ENCODE measurements at regions not wholly inside any gene's neighbourhood (a gene's known extent, or its start where the extent isn't known, plus 50 kb on each side); places are given as distances from the start of the nearest gene placed in this dataset.

DNA sequence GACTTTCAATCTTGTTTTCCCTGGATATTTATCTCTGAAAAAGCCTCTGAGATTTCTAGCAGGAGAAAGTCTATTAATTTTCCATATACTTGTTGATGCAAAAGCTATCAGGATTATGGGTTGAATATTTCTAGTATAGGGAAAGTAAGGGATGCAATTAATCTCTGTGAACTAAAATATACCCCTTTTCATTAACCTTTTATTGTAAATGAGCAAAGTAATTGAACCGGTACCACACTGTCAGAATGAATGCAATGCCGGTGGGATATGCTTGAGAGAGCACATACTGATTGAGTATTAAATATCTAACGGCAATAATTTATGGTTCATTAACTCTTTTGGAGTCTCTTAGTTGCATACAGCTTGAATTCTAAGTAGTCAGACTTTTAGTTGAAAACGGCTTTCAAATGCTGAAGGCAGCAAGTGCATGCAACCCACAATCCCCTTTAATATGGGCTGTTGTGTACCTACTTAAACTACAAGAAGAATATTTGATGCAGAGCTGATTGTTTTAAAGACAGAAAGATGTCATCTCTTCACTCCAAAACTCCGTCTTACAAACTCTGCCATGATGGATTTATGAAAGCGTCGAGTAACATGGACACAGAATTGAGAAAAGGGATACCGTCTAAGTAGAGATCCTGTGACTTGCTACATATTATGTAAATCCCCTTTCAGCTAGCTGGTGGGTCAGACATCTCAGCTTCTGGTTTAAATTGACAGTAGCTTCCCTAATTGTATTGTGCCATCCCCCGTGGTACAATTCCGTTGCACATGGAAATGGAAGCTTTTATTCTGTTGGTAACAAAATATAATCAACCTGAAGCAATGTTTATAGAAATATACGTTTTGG lies 141.3 kb upstream of the CDH8 start:
- Histone ChIP-seq H3K4me1 (ENCODE audit: control insufficient read depth, insufficient read depth, low read length) (no peaks in the 10 kb centered on the region), H4K20me1 (ENCODE audit: control insufficient read depth, insufficient read depth) (no peaks in the 10 kb centered on the region), H3K79me2 (ENCODE audit: control insufficient read depth, insufficient read depth, low read length) (no peaks in the 10 kb centered on the region), H3K4me3 (no peak overlapping the region), H2AFZ (ENCODE audit: control insufficient read depth, low read depth, low read length) (no peak overlapping the region), H3K9me3 (replicated peaks; ENCODE audit: control insufficient read depth, insufficient read depth, low read length) (no peaks in the 10 kb centered on the region), H3K4me2 (ENCODE audit: control insufficient read depth, insufficient read depth) (no peak overlapping the region), H3K9ac (ENCODE audit: control insufficient read depth, insufficient read depth, low read length) (no peak overlapping the region), H3K27ac (ENCODE audit: control insufficient read depth, insufficient read depth) (no peak overlapping the region), H3K27me3 (replicated peaks in 1 of 2; ENCODE audit: control insufficient read depth in 2 of 2, insufficient read depth in 2 of 2, low read length in 1 of 2) (no peaks in the 10 kb centered on the region), H3K36me3 (ENCODE audit: control insufficient read depth in 2 of 2, insufficient read depth in 2 of 2, low read length in 1 of 2) (no peaks in the 10 kb centered on the region)
- RAD21 ChIA-PET (ENCODE audit: unreplicated experiment): no interaction called here
- BruUV-seq (replicated peaks): no TSS peak
- CTCF ChIA-PET: interaction anchor here (0.6 kb wide), 1 partner anchor 912 kb away, joined by 3 read pairs; no protein-coding TSS in a partner anchor
- WGBS (ENCODE audit: insufficient coverage, insufficient replicate concordance, low lambda C conversion rate, missing lambda C conversion rate): 47% methylated on average over 11 of the region's 11 CpGs
- intact Hi-C loops (cut with micrococcal nuclease; ENCODE audit: unreplicated experiment) (no loop called here), in situ Hi-C loops (cut with MboI) (no loop called here)
- POLR2A ChIA-PET: no interaction called here
- SMC1A ChIA-PET (ENCODE audit: uncharacterized antibody, unreplicated experiment): interaction anchor here (0.5 to 0.6 kb wide), 2 partner anchors 9 to 1086 kb away, joined by 3 read pairs; no protein-coding TSS in a partner anchor
- TF ChIP-seq, protein P1, sequence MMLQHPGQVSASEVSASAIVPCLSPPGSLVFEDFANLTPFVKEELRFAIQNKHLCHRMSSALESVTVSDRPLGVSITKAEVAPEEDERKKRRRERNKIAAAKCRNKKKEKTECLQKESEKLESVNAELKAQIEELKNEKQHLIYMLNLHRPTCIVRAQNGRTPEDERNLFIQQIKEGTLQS (IDR thresholded peaks at IDR 0.05; ENCODE audit: borderline replicate concordance, extremely low read depth, low read depth, low read length): no peak
- no peak for TF ChIP-seq PAX5 (IDR thresholded peaks at IDR 0.05; ENCODE audit: borderline replicate concordance, low read depth, low read length)
- TF ChIP-seq, protein P2, sequence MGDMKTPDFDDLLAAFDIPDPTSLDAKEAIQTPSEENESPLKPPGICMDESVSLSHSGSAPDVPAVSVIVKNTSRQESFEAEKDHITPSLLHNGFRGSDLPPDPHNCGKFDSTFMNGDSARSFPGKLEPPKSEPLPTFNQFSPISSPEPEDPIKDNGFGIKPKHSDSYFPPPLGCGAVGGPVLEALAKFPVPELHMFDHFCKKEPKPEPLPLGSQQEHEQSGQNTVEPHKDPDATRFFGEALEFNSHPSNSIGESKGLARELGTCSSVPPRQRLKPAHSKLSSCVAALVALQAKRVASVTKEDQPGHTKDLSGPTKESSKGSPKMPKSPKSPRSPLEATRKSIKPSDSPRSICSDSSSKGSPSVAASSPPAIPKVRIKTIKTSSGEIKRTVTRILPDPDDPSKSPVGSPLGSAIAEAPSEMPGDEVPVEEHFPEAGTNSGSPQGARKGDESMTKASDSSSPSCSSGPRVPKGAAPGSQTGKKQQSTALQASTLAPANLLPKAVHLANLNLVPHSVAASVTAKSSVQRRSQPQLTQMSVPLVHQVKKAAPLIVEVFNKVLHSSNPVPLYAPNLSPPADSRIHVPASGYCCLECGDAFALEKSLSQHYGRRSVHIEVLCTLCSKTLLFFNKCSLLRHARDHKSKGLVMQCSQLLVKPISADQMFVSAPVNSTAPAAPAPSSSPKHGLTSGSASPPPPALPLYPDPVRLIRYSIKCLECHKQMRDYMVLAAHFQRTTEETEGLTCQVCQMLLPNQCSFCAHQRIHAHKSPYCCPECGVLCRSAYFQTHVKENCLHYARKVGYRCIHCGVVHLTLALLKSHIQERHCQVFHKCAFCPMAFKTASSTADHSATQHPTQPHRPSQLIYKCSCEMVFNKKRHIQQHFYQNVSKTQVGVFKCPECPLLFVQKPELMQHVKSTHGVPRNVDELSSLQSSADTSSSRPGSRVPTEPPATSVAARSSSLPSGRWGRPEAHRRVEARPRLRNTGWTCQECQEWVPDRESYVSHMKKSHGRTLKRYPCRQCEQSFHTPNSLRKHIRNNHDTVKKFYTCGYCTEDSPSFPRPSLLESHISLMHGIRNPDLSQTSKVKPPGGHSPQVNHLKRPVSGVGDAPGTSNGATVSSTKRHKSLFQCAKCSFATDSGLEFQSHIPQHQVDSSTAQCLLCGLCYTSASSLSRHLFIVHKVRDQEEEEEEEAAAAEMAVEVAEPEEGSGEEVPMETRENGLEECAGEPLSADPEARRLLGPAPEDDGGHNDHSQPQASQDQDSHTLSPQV (IDR thresholded peaks at IDR 0.05): no peak
- no peak for TF ChIP-seq ZNF622 (IDR thresholded peaks at IDR 0.05)
- no peak for TF ChIP-seq HDGF (IDR thresholded peaks at IDR 0.05)
- TF ChIP-seq, protein P3, sequence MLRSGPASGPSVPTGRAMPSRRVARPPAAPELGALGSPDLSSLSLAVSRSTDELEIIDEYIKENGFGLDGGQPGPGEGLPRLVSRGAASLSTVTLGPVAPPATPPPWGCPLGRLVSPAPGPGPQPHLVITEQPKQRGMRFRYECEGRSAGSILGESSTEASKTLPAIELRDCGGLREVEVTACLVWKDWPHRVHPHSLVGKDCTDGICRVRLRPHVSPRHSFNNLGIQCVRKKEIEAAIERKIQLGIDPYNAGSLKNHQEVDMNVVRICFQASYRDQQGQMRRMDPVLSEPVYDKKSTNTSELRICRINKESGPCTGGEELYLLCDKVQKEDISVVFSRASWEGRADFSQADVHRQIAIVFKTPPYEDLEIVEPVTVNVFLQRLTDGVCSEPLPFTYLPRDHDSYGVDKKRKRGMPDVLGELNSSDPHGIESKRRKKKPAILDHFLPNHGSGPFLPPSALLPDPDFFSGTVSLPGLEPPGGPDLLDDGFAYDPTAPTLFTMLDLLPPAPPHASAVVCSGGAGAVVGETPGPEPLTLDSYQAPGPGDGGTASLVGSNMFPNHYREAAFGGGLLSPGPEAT (IDR thresholded peaks at IDR 0.05; ENCODE audit: low read depth): no peak
- no peak for FAIRE-seq
- no peak for ATAC-seq
- no peak for DNase-seq (ENCODE audit: low read depth, low spot score)
